ENCODE measurements at regions not wholly inside any gene's neighbourhood (a gene's known extent, or its start where the extent isn't known, plus 50 kb on each side); places are given as distances from the start of the nearest gene placed in this dataset.
A peak's percentile ranks its signal among the peaks of the same experiment; 100 is the strongest.

DNA sequence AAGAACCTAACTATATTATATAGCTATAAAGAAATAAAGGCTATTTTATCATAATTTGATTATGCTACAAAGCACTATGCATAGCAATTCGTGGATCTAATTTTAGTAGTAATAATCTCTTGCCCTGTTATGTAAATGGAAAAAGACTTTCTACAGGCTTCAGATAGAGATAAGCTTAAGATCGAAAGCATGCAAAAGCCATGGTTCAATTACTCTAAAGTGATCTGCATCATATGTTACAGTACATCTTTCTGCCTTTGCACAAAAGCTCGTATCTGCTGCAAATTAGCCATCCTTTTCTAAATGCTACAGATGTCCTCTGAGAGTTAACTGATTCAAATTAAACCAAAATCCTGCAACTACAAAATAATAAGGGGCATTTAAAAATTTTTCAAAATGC lies 234.8 kb upstream of the TMEM161B start:
- POLR2A ChIA-PET: interaction anchor here (0.7 to 1.6 kb wide), 4 partner anchors 9 to 389 kb away, joined by 3 to 7 read pairs (median 4); no protein-coding TSS in a partner anchor
- no peak overlapping the region for H3K27ac ChIP-seq (ENCODE audit: low read depth, low read length, poor library complexity, severe bottlenecking)
- peak overlapping the region; percentile 65 for H3K4me3 ChIP-seq (ENCODE audit: low read depth, low read length, poor library complexity, severe bottlenecking)
- H3K9me3 ChIP-seq (ENCODE audit: low read length): no peaks in the 10 kb centered on the region
- no peaks in the 10 kb centered on the region for H3K36me3 ChIP-seq (ENCODE audit: insufficient read depth, low read length)
- no peak for DNase-seq (ENCODE audit: low spot score)
- peak overlapping the region; percentile 99 for H2AFZ ChIP-seq (ENCODE audit: low read length)
- intact Hi-C loops (cut with micrococcal nuclease; ENCODE audit: unreplicated experiment): loop anchor here (5.0 kb wide), 1 partner anchor 174 kb away; no protein-coding TSS in a partner anchor
- BruUV-seq (replicated peaks): no TSS peak
- H3K9me2 ChIP-seq (ENCODE audit: insufficient read depth, low read length): no peaks in the 10 kb centered on the region
- peaks cover 17% of the 10 kb centered on the region for H3K4me1 ChIP-seq (ENCODE audit: insufficient read depth, low read length, poor library complexity, severe bottlenecking)
- TF ChIP-seq EZH2phosphoT487 (IDR thresholded peaks at IDR 0.05; ENCODE audit: borderline replicate concordance, low read depth, low read length): no peak
- TF ChIP-seq, protein P1, sequence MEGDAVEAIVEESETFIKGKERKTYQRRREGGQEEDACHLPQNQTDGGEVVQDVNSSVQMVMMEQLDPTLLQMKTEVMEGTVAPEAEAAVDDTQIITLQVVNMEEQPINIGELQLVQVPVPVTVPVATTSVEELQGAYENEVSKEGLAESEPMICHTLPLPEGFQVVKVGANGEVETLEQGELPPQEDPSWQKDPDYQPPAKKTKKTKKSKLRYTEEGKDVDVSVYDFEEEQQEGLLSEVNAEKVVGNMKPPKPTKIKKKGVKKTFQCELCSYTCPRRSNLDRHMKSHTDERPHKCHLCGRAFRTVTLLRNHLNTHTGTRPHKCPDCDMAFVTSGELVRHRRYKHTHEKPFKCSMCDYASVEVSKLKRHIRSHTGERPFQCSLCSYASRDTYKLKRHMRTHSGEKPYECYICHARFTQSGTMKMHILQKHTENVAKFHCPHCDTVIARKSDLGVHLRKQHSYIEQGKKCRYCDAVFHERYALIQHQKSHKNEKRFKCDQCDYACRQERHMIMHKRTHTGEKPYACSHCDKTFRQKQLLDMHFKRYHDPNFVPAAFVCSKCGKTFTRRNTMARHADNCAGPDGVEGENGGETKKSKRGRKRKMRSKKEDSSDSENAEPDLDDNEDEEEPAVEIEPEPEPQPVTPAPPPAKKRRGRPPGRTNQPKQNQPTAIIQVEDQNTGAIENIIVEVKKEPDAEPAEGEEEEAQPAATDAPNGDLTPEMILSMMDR (conservative IDR thresholded peaks at IDR 0.05; ENCODE audit: low read length): no peak
- CTCF ChIA-PET (ENCODE audit: unreplicated experiment): no interaction called here
- no peaks in the 10 kb centered on the region for H4K20me1 ChIP-seq (ENCODE audit: insufficient read depth, low read length)
- no peaks in the 10 kb centered on the region for H3K79me2 ChIP-seq (ENCODE audit: insufficient read depth, low read depth, low read length)
- H3K4me2 ChIP-seq (ENCODE audit: low read length): peak overlapping the region; percentile 98

- DNase-seq (ENCODE audit: low spot score): peak; percentile 16
- ChIA-PET CTCF (ENCODE audit: unreplicated experiment) (no interaction called here), POLR2A (interaction anchor here (1.0 to 1.6 kb wide), 3 partner anchors 10 to 388 kb away, joined by 3 to 4 read pairs (median 3); no protein-coding TSS in a partner anchor)
- Histone ChIP-seq H3K4me1 (ENCODE audit: insufficient read depth, low read length, poor library complexity, severe bottlenecking) (peaks cover 17% of the 10 kb centered on the region), H2AFZ (ENCODE audit: low read length) (peak overlapping the region; percentile 99), H3K9me2 (ENCODE audit: insufficient read depth, low read length) (no peaks in the 10 kb centered on the region), H3K4me2 (ENCODE audit: low read length) (peak overlapping the region; percentile 98), H3K9me3 (ENCODE audit: low read length) (no peaks in the 10 kb centered on the region), H4K20me1 (ENCODE audit: insufficient read depth, low read length) (no peaks in the 10 kb centered on the region), H3K79me2 (ENCODE audit: insufficient read depth, low read depth, low read length) (no peaks in the 10 kb centered on the region), H3K36me3 (ENCODE audit: insufficient read depth, low read length) (no peaks in the 10 kb centered on the region), H3K4me3 (ENCODE audit: low read depth, low read length, poor library complexity, severe bottlenecking) (peak overlapping the region; percentile 65), H3K27ac (ENCODE audit: low read depth, low read length, poor library complexity, severe bottlenecking) (no peak overlapping the region)
- BruUV-seq (replicated peaks): no TSS peak
- intact Hi-C loops (cut with micrococcal nuclease; ENCODE audit: unreplicated experiment): loop anchor here (5.0 kb wide), 1 partner anchor 174 kb away; no protein-coding TSS in a partner anchor
- TF ChIP-seq EZH2phosphoT487 (IDR thresholded peaks at IDR 0.05; ENCODE audit: borderline replicate concordance, low read depth, low read length): no peak
- TF ChIP-seq, protein P1 (conservative IDR thresholded peaks at IDR 0.05; ENCODE audit: low read length): no peak
Measured at GRCh38 chr5:88503041-88503345, 234.3 kb upstream of the TMEM161B start.

DNA sequence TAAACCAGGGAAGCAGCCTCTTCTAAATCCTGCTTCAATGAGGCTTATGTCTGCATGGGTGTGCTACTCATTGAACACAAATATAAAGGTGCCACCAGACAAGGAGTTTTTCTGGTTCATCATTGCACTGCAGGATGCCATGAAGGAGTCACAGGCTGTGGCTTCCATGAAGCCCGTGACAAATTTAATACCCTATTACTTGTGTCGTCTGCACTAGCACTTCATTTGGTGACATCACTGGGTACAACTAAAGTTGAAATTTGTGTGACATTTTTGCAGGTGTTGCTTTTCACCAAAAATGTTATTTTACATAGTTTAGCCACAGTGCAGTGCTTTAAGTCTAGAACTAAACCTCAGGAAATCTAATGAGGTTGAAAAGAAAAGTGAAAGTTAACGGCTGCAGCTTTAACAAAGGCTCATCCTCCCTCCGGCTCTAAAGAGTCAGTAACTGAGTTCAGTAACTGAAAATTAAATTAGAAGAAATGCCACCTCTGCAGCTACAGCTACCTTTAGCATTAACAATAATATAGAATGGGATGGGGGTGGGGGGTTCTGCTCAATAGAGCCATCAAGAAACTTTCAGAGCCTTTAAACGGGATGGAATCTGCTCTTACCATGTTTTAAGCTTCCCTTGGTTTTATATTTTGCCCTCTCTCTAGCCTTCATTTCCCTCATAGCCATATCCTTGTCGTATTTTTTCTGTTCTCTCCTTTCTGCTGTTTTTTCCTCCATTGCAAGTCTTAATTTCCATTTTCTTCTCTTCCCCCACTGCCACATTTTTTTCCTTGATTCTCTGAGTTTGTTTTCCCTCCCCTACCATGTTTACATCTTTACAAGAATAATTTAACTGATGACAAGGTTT lies 233.8 kb upstream of the TMEM161B start:
- POLR2A ChIA-PET: interaction anchor here (1.0 to 1.6 kb wide), 2 partner anchors 86 to 388 kb away, joined by 3 to 4 read pairs; no protein-coding TSS in a partner anchor
- no TSS peak for BruUV-seq (replicated peaks)
- Histone ChIP-seq H3K4me3 (ENCODE audit: low read depth, low read length, poor library complexity, severe bottlenecking) (peak overlapping the region; percentile 65), H2AFZ (ENCODE audit: low read length) (peak overlapping the region; percentile 99), H3K4me1 (ENCODE audit: insufficient read depth, low read length, poor library complexity, severe bottlenecking) (peaks cover 17% of the 10 kb centered on the region), H3K4me2 (ENCODE audit: low read length) (peak overlapping the region; percentile 98), H3K27ac (ENCODE audit: low read depth, low read length, poor library complexity, severe bottlenecking) (no peak overlapping the region), H3K9me2 (ENCODE audit: insufficient read depth, low read length) (no peaks in the 10 kb centered on the region), H4K20me1 (ENCODE audit: insufficient read depth, low read length) (no peaks in the 10 kb centered on the region), H3K36me3 (ENCODE audit: insufficient read depth, low read length) (no peaks in the 10 kb centered on the region), H3K9me3 (ENCODE audit: low read length) (no peaks in the 10 kb centered on the region), H3K79me2 (ENCODE audit: insufficient read depth, low read depth, low read length) (no peaks in the 10 kb centered on the region)
- intact Hi-C loops (cut with micrococcal nuclease; ENCODE audit: unreplicated experiment): loop anchor here (5.0 kb wide), 1 partner anchor 175 kb away; no protein-coding TSS in a partner anchor
- DNase-seq (ENCODE audit: low spot score): peak; percentile 61
- no peak for TF ChIP-seq EZH2phosphoT487 (IDR thresholded peaks at IDR 0.05; ENCODE audit: borderline replicate concordance, low read depth, low read length)
- TF ChIP-seq, protein P1 (conservative IDR thresholded peaks at IDR 0.05; ENCODE audit: low read length): no peak
- CTCF ChIA-PET (ENCODE audit: unreplicated experiment): interaction anchor here (0.6 kb wide), 1 partner anchor 179 kb away, joined by 6 read pairs; no protein-coding TSS in a partner anchor
